ENCODE measurements at regions not wholly inside any gene's neighbourhood (a gene's known extent, or its start where the extent isn't known, plus 50 kb on each side); places are given as distances from the start of the nearest gene placed in this dataset.

DNA sequence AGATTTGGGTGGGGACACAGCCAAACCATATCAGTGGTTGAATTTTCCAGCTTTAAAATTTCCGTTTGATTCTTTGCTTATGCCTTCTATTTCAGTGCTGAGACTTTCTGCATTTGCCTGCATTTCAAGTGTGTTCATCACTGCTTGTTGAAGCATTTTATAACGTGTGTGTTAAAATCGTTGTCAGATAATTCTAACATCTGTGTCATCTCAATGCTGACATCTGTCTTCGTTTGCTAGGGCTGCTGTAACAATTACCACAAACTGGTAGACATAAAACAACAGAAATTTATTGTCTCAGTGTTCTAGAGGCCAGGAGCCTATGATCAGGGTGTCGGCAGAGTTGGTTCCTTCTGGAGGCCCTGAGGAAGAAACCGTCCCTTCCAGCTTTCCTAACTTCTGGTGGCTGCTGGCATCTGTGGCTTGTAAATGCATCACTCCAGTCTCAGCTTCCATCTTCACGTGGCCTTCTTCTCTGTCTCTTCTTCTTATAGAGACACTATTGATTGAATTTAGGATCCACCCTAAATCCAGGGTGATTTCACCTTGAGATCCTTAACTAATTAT is 71.1 kb upstream of the SDK1 start:
- Histone ChIP-seq H3K4me3 (ENCODE audit: low read length) (no peak overlapping the region), H3K36me3 (ENCODE audit: control insufficient read depth, low read length) (no peaks in the 10 kb centered on the region)

DNA sequence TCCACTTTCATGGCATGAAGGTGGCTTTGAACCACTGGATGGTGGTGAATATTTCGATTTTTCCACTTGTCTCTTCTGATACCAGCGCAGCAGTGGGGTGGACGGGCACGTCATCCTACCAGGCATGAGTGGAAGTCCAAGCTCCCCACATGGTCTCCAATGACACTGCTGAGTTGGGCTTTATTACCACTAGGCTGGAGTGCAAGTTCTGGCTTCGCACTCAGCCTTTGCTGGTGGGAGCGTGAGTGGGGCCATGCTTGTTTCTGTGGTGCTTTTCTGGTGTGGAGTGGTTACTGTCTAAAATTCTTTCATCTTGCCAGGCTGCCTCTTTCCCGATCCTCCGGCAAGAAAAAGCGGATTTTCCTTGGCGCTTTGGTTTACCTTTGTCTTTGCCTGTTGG is 70.1 kb upstream of the SDK1 start:
- no peaks in the 10 kb centered on the region for H3K9me3 ChIP-seq (ENCODE audit: control insufficient read depth, insufficient read depth, low read length)
- H3K79me2 ChIP-seq (ENCODE audit: control insufficient read depth, low read length), result no peaks in the 10 kb centered on the region
- no peaks in the 10 kb centered on the region for H4K20me1 ChIP-seq (ENCODE audit: control insufficient read depth, insufficient read depth, low read depth, low read length)
- 0 out of 2 replicates have a peak, but pooled peaks cover 5% of the 10 kb centered on the region for H3K27me3 ChIP-seq (ENCODE audit: control insufficient read depth, low read length)
- no peak overlapping the region for H3K4me3 ChIP-seq (ENCODE audit: low read length)
- H3F3A ChIP-seq (ENCODE audit: control insufficient read depth, insufficient read depth), result no peaks in the 10 kb centered on the region
- no peak overlapping the region for H3K27ac ChIP-seq (ENCODE audit: low read depth, low read length)
- H3K36me3 ChIP-seq (ENCODE audit: control insufficient read depth, low read length), result no peaks in the 10 kb centered on the region
- H3K4me2 ChIP-seq (ENCODE audit: low read length), result no peak overlapping the region
- H3K9me2 ChIP-seq (replicated peaks; ENCODE audit: control insufficient read depth, low read length), result no peaks in the 10 kb centered on the region
- 0 out of 2 replicates have a peak, but pooled peaks cover 6% of the 10 kb centered on the region for H3K4me1 ChIP-seq (ENCODE audit: control insufficient read depth, low read length)
- TF ChIP-seq, protein P1, sequence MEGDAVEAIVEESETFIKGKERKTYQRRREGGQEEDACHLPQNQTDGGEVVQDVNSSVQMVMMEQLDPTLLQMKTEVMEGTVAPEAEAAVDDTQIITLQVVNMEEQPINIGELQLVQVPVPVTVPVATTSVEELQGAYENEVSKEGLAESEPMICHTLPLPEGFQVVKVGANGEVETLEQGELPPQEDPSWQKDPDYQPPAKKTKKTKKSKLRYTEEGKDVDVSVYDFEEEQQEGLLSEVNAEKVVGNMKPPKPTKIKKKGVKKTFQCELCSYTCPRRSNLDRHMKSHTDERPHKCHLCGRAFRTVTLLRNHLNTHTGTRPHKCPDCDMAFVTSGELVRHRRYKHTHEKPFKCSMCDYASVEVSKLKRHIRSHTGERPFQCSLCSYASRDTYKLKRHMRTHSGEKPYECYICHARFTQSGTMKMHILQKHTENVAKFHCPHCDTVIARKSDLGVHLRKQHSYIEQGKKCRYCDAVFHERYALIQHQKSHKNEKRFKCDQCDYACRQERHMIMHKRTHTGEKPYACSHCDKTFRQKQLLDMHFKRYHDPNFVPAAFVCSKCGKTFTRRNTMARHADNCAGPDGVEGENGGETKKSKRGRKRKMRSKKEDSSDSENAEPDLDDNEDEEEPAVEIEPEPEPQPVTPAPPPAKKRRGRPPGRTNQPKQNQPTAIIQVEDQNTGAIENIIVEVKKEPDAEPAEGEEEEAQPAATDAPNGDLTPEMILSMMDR (IDR thresholded peaks at IDR 0.05; ENCODE audit: low read depth, low read length, poor library complexity, severe bottlenecking), result no peak
- no peak for TF ChIP-seq EZH2phosphoT487 (IDR thresholded peaks at IDR 0.05; ENCODE audit: borderline replicate concordance, low read length)

More for the DNA sequence above, 71.1 kb upstream of the SDK1 start:
- no peak for TF ChIP-seq EZH2phosphoT487 (IDR thresholded peaks at IDR 0.05; ENCODE audit: borderline replicate concordance, low read length)
- TF ChIP-seq, protein P1 (IDR thresholded peaks at IDR 0.05; ENCODE audit: low read depth, low read length, poor library complexity, severe bottlenecking), result no peak
- Histone ChIP-seq H4K20me1 (ENCODE audit: control insufficient read depth, insufficient read depth, low read depth, low read length) (no peaks in the 10 kb centered on the region), H3F3A (ENCODE audit: control insufficient read depth, insufficient read depth) (no peaks in the 10 kb centered on the region), H3K27me3 (ENCODE audit: control insufficient read depth, low read length) (0 out of 2 replicates have a peak, but pooled peaks cover 3% of the 10 kb centered on the region), H3K4me1 (ENCODE audit: control insufficient read depth, low read length) (0 out of 2 replicates have a peak, but pooled peaks cover 6% of the 10 kb centered on the region), H3K4me2 (ENCODE audit: low read length) (no peak overlapping the region), H3K9me3 (ENCODE audit: control insufficient read depth, insufficient read depth, low read length) (no peaks in the 10 kb centered on the region), H3K9me2 (replicated peaks; ENCODE audit: control insufficient read depth, low read length) (no peaks in the 10 kb centered on the region), H3K27ac (ENCODE audit: low read depth, low read length) (no peak overlapping the region), H3K79me2 (ENCODE audit: control insufficient read depth, low read length) (no peaks in the 10 kb centered on the region)

GRCh38 chr7:3232228-3232627 is 68.8 kb upstream of the SDK1 start:
- Histone ChIP-seq H3K4me3 (ENCODE audit: low read length) (no peak overlapping the region), H3K9me2 (replicated peaks; ENCODE audit: control insufficient read depth, low read length) (no peaks in the 10 kb centered on the region), H3K36me3 (ENCODE audit: control insufficient read depth, low read length) (no peaks in the 10 kb centered on the region), H3K27me3 (ENCODE audit: control insufficient read depth, low read length) (0 out of 2 replicates have a peak, but pooled peaks cover 5% of the 10 kb centered on the region), H4K20me1 (ENCODE audit: control insufficient read depth, insufficient read depth, low read depth, low read length) (no peaks in the 10 kb centered on the region), H3K79me2 (ENCODE audit: control insufficient read depth, low read length) (no peaks in the 10 kb centered on the region), H3K4me1 (ENCODE audit: control insufficient read depth, low read length) (0 out of 2 replicates have a peak, but pooled peaks cover 6% of the 10 kb centered on the region), H3K4me2 (ENCODE audit: low read length) (no peak overlapping the region), H3K27ac (ENCODE audit: low read depth, low read length) (no peak overlapping the region), H3F3A (ENCODE audit: control insufficient read depth, insufficient read depth) (no peaks in the 10 kb centered on the region), H3K9me3 (ENCODE audit: control insufficient read depth, insufficient read depth, low read length) (no peaks in the 10 kb centered on the region)
- TF ChIP-seq, protein P1 (IDR thresholded peaks at IDR 0.05; ENCODE audit: low read depth, low read length, poor library complexity, severe bottlenecking), result no peak
- no peak for TF ChIP-seq EZH2phosphoT487 (IDR thresholded peaks at IDR 0.05; ENCODE audit: borderline replicate concordance, low read length)
